MM.1S (cell line): ENCODE measurements at regions not wholly inside any gene's neighbourhood (a gene's known extent, or its start where the extent isn't known, plus 50 kb on each side); places are given as distances from the start of the nearest gene placed in this dataset.

Source experiments
- CTCF ChIP-seq: fragments of 300-600 bp; sonication (generic); IDR thresholded peaks from 2 replicates; pipeline ENCODE4 v1.5.1; 2016; ENCODE audit warnings: antibody characterized with exemption, low read length, mixed read lengths
- EZH2phosphoT487 ChIP-seq: fragments of 300-600 bp; sonication (generic); IDR thresholded peaks from 2 replicates; pipeline ENCODE4 v1.6.1; 2018; ENCODE audit warnings: antibody characterized with exemption, low read length

- TF ChIP-seq CTCF (no peak), EZH2phosphoT487 (no peak)
Measured at GRCh38 chr12:22117563-22118237, 71.7 kb downstream of the CMAS start.
